H9 (cell line): ENCODE measurements at regions not wholly inside any gene's neighbourhood (a gene's known extent, or its start where the extent isn't known, plus 50 kb on each side); places are given as distances from the start of the nearest gene placed in this dataset.

Experiments
- DNase-seq: peaks from one replicate; pipeline ENCODE4 v3.0.0-alpha.2; 2017
- H2AFZ ChIP-seq: one replicate; pipeline ENCODE4 v1.6.1; 2013; ENCODE audit warnings: mild to moderate bottlenecking, low read length, control low read depth, moderate library complexity
- H2AK5ac ChIP-seq: 2 replicates; pipeline ENCODE4 v1.6.1; 2013; ENCODE audit warnings: low read length, control low read depth, mixed read lengths; ENCODE audit not compliant: insufficient read length
- H2BK120ac ChIP-seq: one replicate; pipeline ENCODE4 v1.6.1; 2013; ENCODE audit warnings: low read depth, mild to moderate bottlenecking, low read length, control low read depth, inconsistent platforms; ENCODE audit not compliant: poor library complexity, severe bottlenecking
- H2BK12ac ChIP-seq: 2 replicates; pipeline ENCODE4 v1.6.1; 2013; ENCODE audit warnings: low read length, control low read depth, mixed read lengths, low read depth; ENCODE audit not compliant: insufficient read length
- H2BK15ac ChIP-seq: 2 replicates; pipeline ENCODE4 v1.6.1; 2013; ENCODE audit warnings: low read depth, low read length, control low read depth
- H2BK20ac ChIP-seq: one replicate; pipeline ENCODE4 v1.6.1; 2013; ENCODE audit warnings: low read depth, mild to moderate bottlenecking, low read length, control low read depth, inconsistent platforms; ENCODE audit not compliant: poor library complexity, severe bottlenecking
- H2BK5ac ChIP-seq: 2 replicates; pipeline ENCODE4 v1.6.1; 2013; ENCODE audit warnings: low read length, control low read depth, mixed read lengths; ENCODE audit not compliant: insufficient read length
- H3K14ac ChIP-seq: 2 replicates; pipeline ENCODE4 v1.6.1; 2013; ENCODE audit warnings: low read length, control low read depth; ENCODE audit not compliant: insufficient read depth
- H3K18ac ChIP-seq: 2 replicates; pipeline ENCODE4 v1.6.1; 2013; ENCODE audit warnings: low read depth, mild to moderate bottlenecking, mixed read lengths, low read length, control low read depth; ENCODE audit not compliant: insufficient read length
- H3K23ac ChIP-seq: 2 replicates; pipeline ENCODE4 v1.6.1; 2013; ENCODE audit warnings: low read length, control low read depth, mixed read lengths, low read depth; ENCODE audit not compliant: insufficient read length
- H3K23me2 ChIP-seq: 2 replicates; pipeline ENCODE4 v1.6.1; 2013; ENCODE audit warnings: low read depth, mild to moderate bottlenecking, mixed read lengths, low read length, control low read depth; ENCODE audit not compliant: insufficient read length, poor library complexity, severe bottlenecking
- H3K27ac ChIP-seq: 2 replicates; pipeline ENCODE4 v1.5.1; 2013; ENCODE audit warnings: low read length, control low read depth, mixed read lengths, low read depth; ENCODE audit not compliant: insufficient read length
- H3K27me3 ChIP-seq: 2 replicates; pipeline ENCODE4 v1.6.1; 2013; ENCODE audit warnings: low read length, control low read depth, inconsistent platforms; ENCODE audit not compliant: insufficient read depth
- H3K4ac ChIP-seq: 2 replicates; pipeline ENCODE4 v1.6.1; 2013; ENCODE audit warnings: low read depth, mild to moderate bottlenecking, control low read depth, inconsistent platforms, low read length, moderate library complexity
- H3K4me1 ChIP-seq: 2 replicates; pipeline ENCODE4 v1.6.1; 2013; ENCODE audit warnings: low read length, control low read depth, inconsistent platforms; ENCODE audit not compliant: insufficient read depth
- H3K4me2 ChIP-seq: 2 replicates; pipeline ENCODE4 v1.6.1; 2013; ENCODE audit warnings: low read length, control low read depth, mixed read lengths; ENCODE audit not compliant: insufficient read length, insufficient read depth
- H3K56ac ChIP-seq: 2 replicates; pipeline ENCODE4 v1.6.1; 2013; ENCODE audit warnings: low read depth, mild to moderate bottlenecking, mixed read lengths, low read length, control low read depth; ENCODE audit not compliant: insufficient read length
- H3K79me1 ChIP-seq: 2 replicates; pipeline ENCODE4 v1.6.1; 2013; ENCODE audit warnings: low read depth, mild to moderate bottlenecking, moderate library complexity, low read length, control low read depth, inconsistent platforms; ENCODE audit not compliant: insufficient read depth, poor library complexity, severe bottlenecking
- H3K79me2 ChIP-seq: 2 replicates; pipeline ENCODE4 v1.6.1; 2013; ENCODE audit warnings: low read length, control low read depth, inconsistent platforms; ENCODE audit not compliant: insufficient read depth
- H3K9ac ChIP-seq: 2 replicates; pipeline ENCODE4 v1.6.1; 2013; ENCODE audit warnings: low read length, control low read depth, mixed read lengths; ENCODE audit not compliant: insufficient read length; ENCODE audit errors: extremely low read depth
- H3K9me3 ChIP-seq: one replicate; pipeline ENCODE4 v1.6.1; 2013; ENCODE audit warnings: low read depth, low read length, inconsistent platforms; ENCODE audit not compliant: control insufficient read depth
- H3T11ph ChIP-seq: one replicate; pipeline ENCODE4 v1.6.1; 2013; ENCODE audit warnings: mild to moderate bottlenecking, low read length, control low read depth, inconsistent platforms
- H4K20me1 ChIP-seq: one replicate; pipeline ENCODE4 v1.6.1; 2013; ENCODE audit not compliant: control insufficient read depth, insufficient read length, insufficient read depth
- H4K5ac ChIP-seq: 2 replicates; pipeline ENCODE4 v1.6.1; 2013; ENCODE audit warnings: low read depth, mild to moderate bottlenecking, mixed read lengths, low read length, control low read depth; ENCODE audit not compliant: insufficient read length
- H4K8ac ChIP-seq: replicated peaks from 2 replicates; pipeline ENCODE4 v1.6.1; 2013; ENCODE audit warnings: low read length, control low read depth, mixed read lengths, low read depth; ENCODE audit not compliant: insufficient read length
- H4K91ac ChIP-seq: 2 replicates; pipeline ENCODE4 v1.6.1; 2013; ENCODE audit warnings: low read depth, mild to moderate bottlenecking, moderate library complexity, mixed read lengths, low read length, control low read depth; ENCODE audit not compliant: insufficient read length
- H3K27ac Mint-ChIP-seq, 3 experiments: 2 replicates in 2 of 3; 3 replicates in 1 of 3; pipeline ENCODE4 v1.8.0; 2020 to 2021; ENCODE audit warnings: mixed read lengths in 3 of 3, mild to moderate bottlenecking in 1 of 3, moderate library complexity in 1 of 3
- H3K27me3 Mint-ChIP-seq: 2 replicates; pipeline ENCODE4 v1.8.0; 2021; ENCODE audit warnings: low read depth, mild to moderate bottlenecking, moderate library complexity, mixed read lengths
- H3K36me3 Mint-ChIP-seq, 3 experiments: 2 replicates in 2 of 3; 3 replicates in 1 of 3; pipeline ENCODE4 v1.8.0; 2020 to 2021; ENCODE audit warnings: low read depth in 3 of 3, mixed read lengths in 3 of 3; ENCODE audit not compliant: insufficient read depth in 1 of 3
- H3K4me1 Mint-ChIP-seq, 2 experiments: 2 replicates each; pipeline ENCODE4 v1.8.0; 2020; ENCODE audit warnings: mixed read lengths in 2 of 2
- H3K4me3 Mint-ChIP-seq, 2 experiments: 2 replicates in 1 of 2; 3 replicates in 1 of 2; pipeline ENCODE4 v1.8.0; 2020 to 2021; ENCODE audit warnings: mild to moderate bottlenecking in 2 of 2, mixed read lengths in 2 of 2, moderate library complexity in 1 of 2
- H3K9me3 Mint-ChIP-seq, 2 experiments: 2 replicates in 1 of 2; 3 replicates in 1 of 2; pipeline ENCODE4 v1.8.0; 2020; ENCODE audit warnings: mild to moderate bottlenecking in 2 of 2, mixed read lengths in 2 of 2, moderate library complexity in 1 of 2
- CTCF ChIP-seq: fragments of 200-600 bp; sonication (generic); conservative IDR thresholded peaks from 3 replicates; pipeline ENCODE4 v1.8.0; 2021; ENCODE audit warnings: antibody characterized with exemption, mild to moderate bottlenecking
- WGBS: extraction: QIAGEN DNeasy Blood & Tissue Kit; methylation state at CpG from one replicate; pipeline ENCODE4 v1.1.7; 2013; ENCODE audit warnings: missing lambda C conversion rate, low lambda C conversion rate, mixed read lengths; ENCODE audit not compliant: insufficient read length; ENCODE audit errors: extremely low coverage; 5-methylcytosine and 5-hydroxymethylcytosine counted together

GRCh38 chr10:63717027-63717715, 196.0 kb downstream of the REEP3 start:
- H3K79me1 ChIP-seq = no peaks in the 10 kb centered on the region
- no peak overlapping the region for H2BK20ac ChIP-seq
- H4K8ac ChIP-seq = no peak overlapping the region
- no peaks in the 10 kb centered on the region for H3K23me2 ChIP-seq
- H3K27me3 Mint-ChIP-seq = no peaks in the 10 kb centered on the region; the same call in 1 of the 2 replicates
- H2BK120ac ChIP-seq = no peak overlapping the region
- no peak overlapping the region for H3K4ac ChIP-seq
- H3K27me3 ChIP-seq = no peaks in the 10 kb centered on the region
- no CpG with 5 or more reads among the region's 11 CpGs for WGBS
- H3K4me2 ChIP-seq = no peak overlapping the region
- H3T11ph ChIP-seq = no peak overlapping the region
- H3K18ac ChIP-seq = no peak overlapping the region
- H3K56ac ChIP-seq = no peak overlapping the region
- H4K5ac ChIP-seq = no peak overlapping the region
- no peak overlapping the region for H3K27ac ChIP-seq
- H3K27ac Mint-ChIP-seq = peak overlapping the region in 1 of 3 experiments; percentile 6; a peak in 1 of 7 replicates
- H3K9me3 ChIP-seq = no peaks in the 10 kb centered on the region
- H3K9ac ChIP-seq = no peak overlapping the region
- TF ChIP-seq CTCF = no peak
- no peak overlapping the region for H2BK5ac ChIP-seq
- no peak overlapping the region for H4K91ac ChIP-seq
- no peak overlapping the region for H2BK12ac ChIP-seq
- H2AFZ ChIP-seq = no peak overlapping the region
- H3K79me2 ChIP-seq = no peaks in the 10 kb centered on the region
- no peaks in the 10 kb centered on the region for H3K9me3 Mint-ChIP-seq
- H2AK5ac ChIP-seq = no peak overlapping the region
- H3K23ac ChIP-seq = no peak overlapping the region
- H3K4me1 ChIP-seq = peaks cover 14% of the 10 kb centered on the region
- no peak for DNase-seq
- no peaks in the 10 kb centered on the region for H4K20me1 ChIP-seq
- no peak overlapping the region for H3K4me3 Mint-ChIP-seq
- H2BK15ac ChIP-seq = no peak overlapping the region
- H3K4me1 Mint-ChIP-seq = peaks cover 52 to 57% of the 10 kb centered on the region in 2 experiments
- no peaks in the 10 kb centered on the region; a peak in 1 of 7 replicates for H3K36me3 Mint-ChIP-seq
- H3K14ac ChIP-seq = no peak overlapping the region
